SK-N-SH treated with all-trans-retinoic acid at 6 μM for 48 hours (cell line): ENCODE measurements at regions not wholly inside any gene's neighbourhood (a gene's known extent, or its start where the extent isn't known, plus 50 kb on each side); places are given as distances from the start of the nearest gene placed in this dataset.

Experiments used
- ATAC-seq: fragments of 200-7000 bp; cut with Tn5 transposase; 3 replicates; pipeline ENCODE4 v1.9.1; 2020; ENCODE audit warnings: mild to moderate bottlenecking, moderate library complexity
- ARNTL ChIP-seq: fragments of 450-650 bp; formaldehyde crosslinking; IDR thresholded peaks from 2 replicates; pipeline ENCODE4 v1.5.0; 2020; ENCODE audit warnings: low read depth, mild to moderate bottlenecking, moderate library complexity, borderline replicate concordance
- BACH2 ChIP-seq: fragments of 250-450 bp; sonication (Bioruptor Pico); IDR thresholded peaks from 2 replicates; pipeline ENCODE4 v1.9.0; 2021; ENCODE audit warnings: mild to moderate bottlenecking, borderline replicate concordance
- CREB5 ChIP-seq: fragments of 250-450 bp; sonication (Bioruptor Pico); IDR thresholded peaks from 2 replicates; pipeline ENCODE4 v1.5.1; 2020; ENCODE audit warnings: low read depth, mild to moderate bottlenecking, moderate library complexity
- CSDC2 ChIP-seq: fragments of 250-450 bp; sonication (Bioruptor Pico); IDR thresholded peaks from 2 replicates; pipeline ENCODE4 v1.5.0; 2020; ENCODE audit warnings: mild to moderate bottlenecking, moderate library complexity
- GLIS3 ChIP-seq: fragments of 250-450 bp; sonication (Bioruptor Pico); IDR thresholded peaks from 2 replicates; pipeline ENCODE4 v1.5.0; 2020; ENCODE audit warnings: mild to moderate bottlenecking, moderate library complexity
- ISL1 ChIP-seq: fragments of 250-450 bp; sonication (Bioruptor Pico); IDR thresholded peaks from 2 replicates; pipeline ENCODE4 v2.1.2; 2022; ENCODE audit warnings: mild to moderate bottlenecking, moderate library complexity
- OSR1 ChIP-seq: fragments of 250-450 bp; sonication (Bioruptor Pico); IDR thresholded peaks from 2 replicates; pipeline ENCODE4 v1.8.0; 2022; ENCODE audit warnings: moderate library complexity, mild to moderate bottlenecking, inconsistent platforms
- PPARA ChIP-seq: fragments of 250-450 bp; sonication (Bioruptor Pico); IDR thresholded peaks from 2 replicates; pipeline ENCODE4 v1.5.0; 2020; ENCODE audit warnings: mild to moderate bottlenecking, borderline replicate concordance
- RARB ChIP-seq: fragments of 250-450 bp; sonication (Bioruptor Pico); IDR thresholded peaks from 2 replicates; pipeline ENCODE4 v1.8.0; 2021; ENCODE audit warnings: mild to moderate bottlenecking, moderate library complexity
- SNAI2 ChIP-seq: fragments of 250-450 bp; sonication (Bioruptor Pico); IDR thresholded peaks from 2 replicates; pipeline ENCODE4 v1.5.0; 2020; ENCODE audit warnings: mild to moderate bottlenecking, moderate library complexity
- TCF4 ChIP-seq: fragments of 250-450 bp; sonication (Bioruptor Pico); IDR thresholded peaks from 2 replicates; pipeline ENCODE4 v1.8.0; 2021; ENCODE audit warnings: mild to moderate bottlenecking, moderate library complexity, borderline replicate concordance
- TOX ChIP-seq: fragments of 250-450 bp; sonication (Bioruptor Pico); IDR thresholded peaks from 2 replicates; pipeline ENCODE4 v1.8.0; 2021; ENCODE audit warnings: mild to moderate bottlenecking, moderate library complexity, borderline replicate concordance
- ZC3H10 ChIP-seq: fragments of 250-450 bp; sonication (Bioruptor Pico); IDR thresholded peaks from 2 replicates; pipeline ENCODE4 v1.5.1; 2021; ENCODE audit warnings: mild to moderate bottlenecking, moderate library complexity
- ZFP30 ChIP-seq: fragments of 450-650 bp; formaldehyde crosslinking; IDR thresholded peaks from 2 replicates; pipeline ENCODE4 v1.5.0; 2022; ENCODE audit warnings: mild to moderate bottlenecking, moderate library complexity
- ZNF565 ChIP-seq: fragments of 450-650 bp; formaldehyde crosslinking; conservative IDR thresholded peaks from 2 replicates; pipeline ENCODE4 v1.5.0; 2020; ENCODE audit warnings: low read depth, mild to moderate bottlenecking, moderate library complexity
- ZNF70 ChIP-seq: fragments of 450-650 bp; formaldehyde crosslinking; IDR thresholded peaks from 2 replicates; pipeline ENCODE4 v1.5.0; 2020; ENCODE audit warnings: mild to moderate bottlenecking, moderate library complexity
- ZNF8 ChIP-seq: fragments of 450-650 bp; formaldehyde crosslinking; IDR thresholded peaks from 2 replicates; pipeline ENCODE4 v1.5.0; 2020; ENCODE audit warnings: mild to moderate bottlenecking, moderate library complexity
- TF ChIP-seq, protein P1 (sequence below): fragments of 250-450 bp; sonication (Bioruptor Pico); IDR thresholded peaks from 2 replicates; pipeline ENCODE4 v1.5.0; 2020; ENCODE audit warnings: mild to moderate bottlenecking, moderate library complexity
- TF ChIP-seq, protein P2 (sequence below): fragments of 250-450 bp; sonication (Bioruptor Pico); IDR thresholded peaks from 2 replicates; pipeline ENCODE4 v1.8.0; 2020; ENCODE audit warnings: mild to moderate bottlenecking, moderate library complexity, borderline replicate concordance
- TF ChIP-seq, protein P3 (sequence below): fragments of 250-450 bp; sonication (Bioruptor Pico); IDR thresholded peaks from 2 replicates; pipeline ENCODE4 v1.5.1; 2021; ENCODE audit warnings: mild to moderate bottlenecking, moderate library complexity
- TF ChIP-seq, protein P4 (sequence below): fragments of 250-450 bp; sonication (Bioruptor Pico); IDR thresholded peaks from 2 replicates; pipeline ENCODE4 v1.8.0; 2021; ENCODE audit warnings: low read depth, mild to moderate bottlenecking, moderate library complexity, borderline replicate concordance

- TF ChIP-seq, protein P1, sequence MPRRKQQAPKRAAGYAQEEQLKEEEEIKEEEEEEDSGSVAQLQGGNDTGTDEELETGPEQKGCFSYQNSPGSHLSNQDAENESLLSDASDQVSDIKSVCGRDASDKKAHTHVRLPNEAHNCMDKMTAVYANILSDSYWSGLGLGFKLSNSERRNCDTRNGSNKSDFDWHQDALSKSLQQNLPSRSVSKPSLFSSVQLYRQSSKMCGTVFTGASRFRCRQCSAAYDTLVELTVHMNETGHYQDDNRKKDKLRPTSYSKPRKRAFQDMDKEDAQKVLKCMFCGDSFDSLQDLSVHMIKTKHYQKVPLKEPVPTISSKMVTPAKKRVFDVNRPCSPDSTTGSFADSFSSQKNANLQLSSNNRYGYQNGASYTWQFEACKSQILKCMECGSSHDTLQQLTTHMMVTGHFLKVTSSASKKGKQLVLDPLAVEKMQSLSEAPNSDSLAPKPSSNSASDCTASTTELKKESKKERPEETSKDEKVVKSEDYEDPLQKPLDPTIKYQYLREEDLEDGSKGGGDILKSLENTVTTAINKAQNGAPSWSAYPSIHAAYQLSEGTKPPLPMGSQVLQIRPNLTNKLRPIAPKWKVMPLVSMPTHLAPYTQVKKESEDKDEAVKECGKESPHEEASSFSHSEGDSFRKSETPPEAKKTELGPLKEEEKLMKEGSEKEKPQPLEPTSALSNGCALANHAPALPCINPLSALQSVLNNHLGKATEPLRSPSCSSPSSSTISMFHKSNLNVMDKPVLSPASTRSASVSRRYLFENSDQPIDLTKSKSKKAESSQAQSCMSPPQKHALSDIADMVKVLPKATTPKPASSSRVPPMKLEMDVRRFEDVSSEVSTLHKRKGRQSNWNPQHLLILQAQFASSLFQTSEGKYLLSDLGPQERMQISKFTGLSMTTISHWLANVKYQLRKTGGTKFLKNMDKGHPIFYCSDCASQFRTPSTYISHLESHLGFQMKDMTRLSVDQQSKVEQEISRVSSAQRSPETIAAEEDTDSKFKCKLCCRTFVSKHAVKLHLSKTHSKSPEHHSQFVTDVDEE (CRISPR knock-in tag) = no peak
- TF ChIP-seq ARNTL (CRISPR knock-in tag) (no peak), PPARA (CRISPR knock-in tag) (no peak), CREB5 (CRISPR knock-in tag) (no peak), ZNF8 (CRISPR knock-in tag) (no peak), ZFP30 (CRISPR knock-in tag) (no peak)
- TF ChIP-seq, all 23 proteins: peak for 0
These were observed 142.0 kb upstream of the NUDT6 start (continued) for GRCh38 chr4:123064390-123064789.

DNA sequence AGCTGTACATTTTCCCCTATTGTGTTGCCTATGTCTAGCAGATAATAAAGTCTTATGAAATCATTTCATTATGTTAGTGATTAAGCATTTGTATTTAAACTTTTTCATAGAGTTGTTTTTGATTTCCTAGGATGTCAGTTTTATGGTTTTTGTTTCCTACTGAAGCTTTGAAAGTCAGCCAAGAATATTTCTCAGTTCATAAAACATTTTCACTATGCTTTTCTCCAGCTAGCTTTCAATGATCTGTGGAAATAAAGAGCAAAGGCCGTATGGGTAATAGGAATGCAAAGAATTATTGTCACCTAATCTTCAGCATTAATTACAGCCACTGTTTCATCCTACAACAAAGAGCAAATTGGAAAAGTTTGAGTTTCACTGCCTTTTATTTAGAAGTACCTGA is 145.7 kb upstream of the NUDT6 start:
- no peak for ATAC-seq
- TF ChIP-seq CSDC2 (CRISPR knock-in tag) = no peak
- no peak for TF ChIP-seq ZNF70 (CRISPR knock-in tag)
- TF ChIP-seq RARB (CRISPR knock-in tag) = no peak
- TF ChIP-seq CREB5 (CRISPR knock-in tag) = no peak
- TF ChIP-seq PPARA (CRISPR knock-in tag) = no peak
- TF ChIP-seq ISL1 = no peak
- TF ChIP-seq TCF4 (CRISPR knock-in tag) = no peak
- no peak for TF ChIP-seq ZFP30 (CRISPR knock-in tag)
- TF ChIP-seq BACH2 (CRISPR knock-in tag) = no peak
- TF ChIP-seq, protein P2, sequence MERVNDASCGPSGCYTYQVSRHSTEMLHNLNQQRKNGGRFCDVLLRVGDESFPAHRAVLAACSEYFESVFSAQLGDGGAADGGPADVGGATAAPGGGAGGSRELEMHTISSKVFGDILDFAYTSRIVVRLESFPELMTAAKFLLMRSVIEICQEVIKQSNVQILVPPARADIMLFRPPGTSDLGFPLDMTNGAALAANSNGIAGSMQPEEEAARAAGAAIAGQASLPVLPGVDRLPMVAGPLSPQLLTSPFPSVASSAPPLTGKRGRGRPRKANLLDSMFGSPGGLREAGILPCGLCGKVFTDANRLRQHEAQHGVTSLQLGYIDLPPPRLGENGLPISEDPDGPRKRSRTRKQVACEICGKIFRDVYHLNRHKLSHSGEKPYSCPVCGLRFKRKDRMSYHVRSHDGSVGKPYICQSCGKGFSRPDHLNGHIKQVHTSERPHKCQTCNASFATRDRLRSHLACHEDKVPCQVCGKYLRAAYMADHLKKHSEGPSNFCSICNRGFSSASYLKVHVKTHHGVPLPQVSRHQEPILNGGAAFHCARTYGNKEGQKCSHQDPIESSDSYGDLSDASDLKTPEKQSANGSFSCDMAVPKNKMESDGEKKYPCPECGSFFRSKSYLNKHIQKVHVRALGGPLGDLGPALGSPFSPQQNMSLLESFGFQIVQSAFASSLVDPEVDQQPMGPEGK (CRISPR knock-in tag) = no peak
- TF ChIP-seq TOX = no peak
- no peak for TF ChIP-seq ZNF8 (CRISPR knock-in tag)
- TF ChIP-seq, protein P3, sequence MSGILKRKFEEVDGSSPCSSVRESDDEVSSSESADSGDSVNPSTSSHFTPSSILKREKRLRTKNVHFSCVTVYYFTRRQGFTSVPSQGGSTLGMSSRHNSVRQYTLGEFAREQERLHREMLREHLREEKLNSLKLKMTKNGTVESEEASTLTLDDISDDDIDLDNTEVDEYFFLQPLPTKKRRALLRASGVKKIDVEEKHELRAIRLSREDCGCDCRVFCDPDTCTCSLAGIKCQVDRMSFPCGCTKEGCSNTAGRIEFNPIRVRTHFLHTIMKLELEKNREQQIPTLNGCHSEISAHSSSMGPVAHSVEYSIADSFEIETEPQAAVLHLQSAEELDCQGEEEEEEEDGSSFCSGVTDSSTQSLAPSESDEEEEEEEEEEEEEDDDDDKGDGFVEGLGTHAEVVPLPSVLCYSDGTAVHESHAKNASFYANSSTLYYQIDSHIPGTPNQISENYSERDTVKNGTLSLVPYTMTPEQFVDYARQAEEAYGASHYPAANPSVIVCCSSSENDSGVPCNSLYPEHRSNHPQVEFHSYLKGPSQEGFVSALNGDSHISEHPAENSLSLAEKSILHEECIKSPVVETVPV (CRISPR knock-in tag) = no peak
- TF ChIP-seq GLIS3 (CRISPR knock-in tag) = no peak
- TF ChIP-seq, protein P4, sequence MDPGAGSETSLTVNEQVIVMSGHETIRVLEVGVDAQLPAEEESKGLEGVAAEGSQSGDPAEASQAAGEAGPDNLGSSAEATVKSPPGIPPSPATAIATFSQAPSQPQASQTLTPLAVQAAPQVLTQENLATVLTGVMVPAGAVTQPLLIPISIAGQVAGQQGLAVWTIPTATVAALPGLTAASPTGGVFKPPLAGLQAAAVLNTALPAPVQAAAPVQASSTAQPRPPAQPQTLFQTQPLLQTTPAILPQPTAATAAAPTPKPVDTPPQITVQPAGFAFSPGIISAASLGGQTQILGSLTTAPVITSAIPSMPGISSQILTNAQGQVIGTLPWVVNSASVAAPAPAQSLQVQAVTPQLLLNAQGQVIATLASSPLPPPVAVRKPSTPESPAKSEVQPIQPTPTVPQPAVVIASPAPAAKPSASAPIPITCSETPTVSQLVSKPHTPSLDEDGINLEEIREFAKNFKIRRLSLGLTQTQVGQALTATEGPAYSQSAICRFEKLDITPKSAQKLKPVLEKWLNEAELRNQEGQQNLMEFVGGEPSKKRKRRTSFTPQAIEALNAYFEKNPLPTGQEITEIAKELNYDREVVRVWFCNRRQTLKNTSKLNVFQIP (CRISPR knock-in tag) = no peak
- no peak for TF ChIP-seq ZNF565 (CRISPR knock-in tag)
- TF ChIP-seq SNAI2 (CRISPR knock-in tag) = no peak
- no peak for TF ChIP-seq ZC3H10 (CRISPR knock-in tag)

GRCh38 chr4:123072060-123072459 is 149.7 kb upstream of the NUDT6 start:
- ATAC-seq = no peak
- TF ChIP-seq ZNF70 (CRISPR knock-in tag) = no peak
- TF ChIP-seq, protein P3 (CRISPR knock-in tag) = no peak
- no peak for TF ChIP-seq TOX
- TF ChIP-seq, protein P2 (CRISPR knock-in tag) = no peak
- TF ChIP-seq, protein P1 (CRISPR knock-in tag) = no peak
- TF ChIP-seq OSR1 = no peak
